ENCODE measurements at regions not wholly inside any gene's neighbourhood (a gene's known extent, or its start where the extent isn't known, plus 50 kb on each side); places are given as distances from the start of the nearest gene placed in this dataset.

DNA sequence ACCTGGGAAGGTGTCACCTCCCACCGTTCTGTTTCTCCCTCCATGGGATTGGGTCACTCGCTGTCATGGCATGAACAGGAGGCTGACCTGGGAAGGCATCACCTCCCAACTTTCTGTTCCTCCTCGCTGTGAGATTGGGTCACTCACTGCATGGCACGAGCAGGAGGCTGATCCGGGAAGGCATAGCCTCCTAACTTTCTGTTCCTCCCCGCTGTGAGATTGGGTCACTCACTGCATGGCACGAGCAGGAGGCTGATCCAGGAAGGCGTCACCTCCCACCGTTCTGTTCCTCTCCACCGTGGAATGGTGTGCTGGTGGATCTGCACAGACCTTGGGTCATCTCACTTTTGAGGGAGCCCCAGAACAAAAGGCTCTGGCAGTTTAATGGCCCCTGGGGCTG, 239.2 kb upstream of the PRKCQ start:
- no peaks in the 10 kb centered on the region for H3K36me3 ChIP-seq (ENCODE audit: control insufficient read depth in 2 of 2, extremely low read depth in 1 of 2, insufficient read depth in 1 of 2, low read length in 1 of 2)
- Mint-ChIP-seq H3K27me3 (peaks cover 21 to 35% of the 10 kb centered on the region in 2 donors), H3K4me1 (no peaks in the 10 kb centered on the region), H3K4me3 (no peak overlapping the region), H3K9me3 (no peaks in the 10 kb centered on the region), H3K27ac (no peak overlapping the region), H3K36me3 (no peaks in the 10 kb centered on the region)
- whole genome bisulfite sequencing (ENCODE audit: insufficient coverage): 88% methylated on average over 8 of the region's 10 CpGs
- POLR2A ChIA-PET: no interaction called here
- H3K4me3 ChIP-seq (ENCODE audit: control insufficient read depth in 1 of 2, extremely low read depth in 1 of 2, low read length in 1 of 2): no peak overlapping the region
- H3K27ac ChIP-seq (ENCODE audit: low read length): no peak overlapping the region
- peaks cover 0 to 27% of the 10 kb centered on the region in 2 experiments for H3K27me3 ChIP-seq (replicated peaks in 1 of 2; ENCODE audit: control insufficient read depth in 2 of 2, extremely low read depth in 1 of 2, insufficient read depth in 2 of 2, low read length in 1 of 2)
- H3K9me3 ChIP-seq: no peaks in the 10 kb centered on the region
- CTCF ChIA-PET: no interaction called here
- no peaks in the 10 kb centered on the region for H3K4me1 ChIP-seq (ENCODE audit: control insufficient read depth in 1 of 2, extremely low read depth in 1 of 2, insufficient read depth in 2 of 2, low read length in 2 of 2)
- no peak for ATAC-seq (replicated peaks in 1 of 4)
- no peak for DNase-seq

GRCh38 chr10:6817770-6818169, 237.7 kb upstream of the PRKCQ start:
- CTCF ChIA-PET: no interaction called here
- peaks cover 21 to 42% of the 10 kb centered on the region in 2 donors for H3K27me3 Mint-ChIP-seq
- no peak overlapping the region for H3K27ac Mint-ChIP-seq
- Histone ChIP-seq H3K27me3 (replicated peaks in 1 of 2; ENCODE audit: control insufficient read depth in 2 of 2, extremely low read depth in 1 of 2, insufficient read depth in 2 of 2, low read length in 1 of 2) (peaks cover 0 to 27% of the 10 kb centered on the region in 2 experiments), H3K4me1 (ENCODE audit: control insufficient read depth in 1 of 2, extremely low read depth in 1 of 2, insufficient read depth in 2 of 2, low read length in 2 of 2) (no peaks in the 10 kb centered on the region), H3K27ac (ENCODE audit: low read length) (no peak overlapping the region), H3K9me3 (no peaks in the 10 kb centered on the region), H3K4me3 (ENCODE audit: control insufficient read depth in 1 of 2, extremely low read depth in 1 of 2, low read length in 1 of 2) (no peak overlapping the region), H3K36me3 (ENCODE audit: control insufficient read depth in 2 of 2, extremely low read depth in 1 of 2, insufficient read depth in 1 of 2, low read length in 1 of 2) (no peaks in the 10 kb centered on the region)
- no peaks in the 10 kb centered on the region for H3K4me1 Mint-ChIP-seq
- H3K4me3 Mint-ChIP-seq: no peak overlapping the region
- no CpG with 5 or more reads among the region's 4 CpGs for WGBS (ENCODE audit: insufficient coverage)
- ATAC-seq (replicated peaks in 1 of 4) (no peak), DNase-seq (no peak)
- no peaks in the 10 kb centered on the region for H3K9me3 Mint-ChIP-seq
- no peaks in the 10 kb centered on the region for H3K36me3 Mint-ChIP-seq
- POLR2A ChIA-PET: no interaction called here

DNA sequence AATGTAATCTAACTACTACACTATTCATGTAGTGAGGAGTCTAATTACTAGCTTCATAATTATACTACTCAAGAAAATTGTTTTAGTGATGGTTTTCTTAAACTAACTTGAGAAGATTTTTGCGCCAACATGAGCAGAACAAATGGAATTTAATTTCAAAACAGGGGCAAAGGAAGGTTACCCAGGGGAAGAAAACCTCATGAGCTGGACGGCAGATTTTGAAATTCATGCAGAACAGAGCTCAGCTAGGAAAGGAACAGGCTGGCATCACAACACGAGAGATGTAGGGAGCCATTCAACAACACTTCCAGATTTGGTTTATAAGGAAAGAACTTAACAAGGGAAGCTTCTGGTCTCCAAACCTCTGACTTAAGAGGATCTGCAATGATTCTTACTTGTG, 235.3 kb upstream of the PRKCQ start:
- CTCF ChIA-PET: no interaction called here
- no peak for ATAC-seq (replicated peaks in 1 of 4)
- no peak for DNase-seq
- Mint-ChIP-seq H3K36me3 (no peaks in the 10 kb centered on the region), H3K9me3 (no peaks in the 10 kb centered on the region), H3K27ac (no peak overlapping the region), H3K27me3 (peaks cover 42 to 58% of the 10 kb centered on the region in 2 donors), H3K4me1 (no peaks in the 10 kb centered on the region), H3K4me3 (no peak overlapping the region)
- no peak overlapping the region for H3K4me3 ChIP-seq (ENCODE audit: control insufficient read depth in 1 of 2, extremely low read depth in 1 of 2, low read length in 1 of 2)
- H3K9me3 ChIP-seq: no peaks in the 10 kb centered on the region
- no peaks in the 10 kb centered on the region for H3K36me3 ChIP-seq (ENCODE audit: control insufficient read depth in 2 of 2, extremely low read depth in 1 of 2, insufficient read depth in 1 of 2, low read length in 1 of 2)
- no peaks in the 10 kb centered on the region for H3K4me1 ChIP-seq (ENCODE audit: control insufficient read depth in 1 of 2, extremely low read depth in 1 of 2, insufficient read depth in 2 of 2, low read length in 2 of 2)
- no CpG with 5 or more reads among the region's 3 CpGs for WGBS (ENCODE audit: insufficient coverage)
- POLR2A ChIA-PET: interaction anchor here in 1 of 2 donors (0.5 kb wide), 1 partner anchor 28 kb away, joined by 6 read pairs; no protein-coding TSS in a partner anchor
- no peak overlapping the region for H3K27ac ChIP-seq (ENCODE audit: low read length)
- H3K27me3 ChIP-seq (replicated peaks in 1 of 2; ENCODE audit: control insufficient read depth in 2 of 2, extremely low read depth in 1 of 2, insufficient read depth in 2 of 2, low read length in 1 of 2): peaks cover 0 to 15% of the 10 kb centered on the region in 2 experiments

- H3K4me3 ChIP-seq (ENCODE audit: control insufficient read depth in 1 of 2, extremely low read depth in 1 of 2, low read length in 1 of 2): no peak overlapping the region
- CTCF ChIA-PET: no interaction called here
- DNase-seq: no peak
- Mint-ChIP-seq H3K36me3 (no peaks in the 10 kb centered on the region), H3K9me3 (peaks cover 0 to under 1% (median under 1%) of the 10 kb centered on the region in 3 donors), H3K27me3 (peaks cover 37 to 50% of the 10 kb centered on the region in 2 donors), H3K4me3 (no peak overlapping the region), H3K4me1 (no peaks in the 10 kb centered on the region), H3K27ac (no peak overlapping the region)
- no peaks in the 10 kb centered on the region for H3K4me1 ChIP-seq (ENCODE audit: control insufficient read depth in 1 of 2, extremely low read depth in 1 of 2, insufficient read depth in 2 of 2, low read length in 2 of 2)
- peaks cover 0 to 12% of the 10 kb centered on the region in 2 experiments for H3K27me3 ChIP-seq (replicated peaks in 1 of 2; ENCODE audit: control insufficient read depth in 2 of 2, extremely low read depth in 1 of 2, insufficient read depth in 2 of 2, low read length in 1 of 2)
- no peak for ATAC-seq (replicated peaks in 1 of 4)
- H3K27ac ChIP-seq (ENCODE audit: low read length): no peak overlapping the region
- POLR2A ChIA-PET: no interaction called here
- no peaks in the 10 kb centered on the region for H3K9me3 ChIP-seq
- H3K36me3 ChIP-seq (ENCODE audit: control insufficient read depth in 2 of 2, extremely low read depth in 1 of 2, insufficient read depth in 1 of 2, low read length in 1 of 2): no peaks in the 10 kb centered on the region
- 0% methylated on average over 1 of the region's 2 CpGs for whole genome bisulfite sequencing (ENCODE audit: insufficient coverage)
Observed at GRCh38 chr10:6813856-6814255, 233.8 kb upstream of the PRKCQ start.

DNA sequence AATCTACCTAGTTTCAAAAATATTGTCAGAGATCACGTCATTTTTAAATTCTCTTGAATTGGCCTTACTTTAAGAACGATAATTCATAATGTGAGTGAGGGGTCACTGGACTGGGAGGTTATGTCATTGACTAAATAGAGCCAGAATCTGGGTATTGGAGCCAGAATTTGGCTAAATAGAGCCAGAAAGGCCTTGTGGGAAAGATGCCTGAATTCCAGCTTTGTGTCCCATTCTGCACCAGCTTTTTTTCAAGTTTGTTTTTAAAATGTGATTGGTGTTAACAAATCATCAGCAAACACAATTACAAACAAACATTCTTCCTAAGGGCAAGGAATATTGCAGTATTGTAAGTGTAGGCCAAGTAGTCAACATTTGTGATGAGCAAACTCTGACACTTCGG, 233.2 kb upstream of the PRKCQ start:
- H3K27me3 ChIP-seq (replicated peaks in 1 of 2; ENCODE audit: control insufficient read depth in 2 of 2, extremely low read depth in 1 of 2, insufficient read depth in 2 of 2, low read length in 1 of 2): peaks cover 0 to 8% of the 10 kb centered on the region in 2 experiments
- H3K36me3 ChIP-seq (ENCODE audit: control insufficient read depth in 2 of 2, extremely low read depth in 1 of 2, insufficient read depth in 1 of 2, low read length in 1 of 2): no peaks in the 10 kb centered on the region
- no peaks in the 10 kb centered on the region for H3K4me1 Mint-ChIP-seq
- H3K36me3 Mint-ChIP-seq: no peaks in the 10 kb centered on the region
- H3K9me3 ChIP-seq: no peaks in the 10 kb centered on the region
- POLR2A ChIA-PET: no interaction called here
- DNase-seq (no peak), ATAC-seq (replicated peaks in 1 of 4) (no peak)
- H3K27me3 Mint-ChIP-seq: peaks cover 37 to 44% of the 10 kb centered on the region in 2 donors
- no peak overlapping the region for H3K27ac ChIP-seq (ENCODE audit: low read length)
- H3K4me1 ChIP-seq (ENCODE audit: control insufficient read depth in 1 of 2, extremely low read depth in 1 of 2, insufficient read depth in 2 of 2, low read length in 2 of 2): no peaks in the 10 kb centered on the region
- H3K9me3 Mint-ChIP-seq: peaks cover 0 to 3% (median 2%) of the 10 kb centered on the region in 3 donors
- no peak overlapping the region for H3K4me3 Mint-ChIP-seq
- H3K27ac Mint-ChIP-seq: no peak overlapping the region
- CTCF ChIA-PET: no interaction called here
- 67% methylated on average over 1 of the region's 3 CpGs for WGBS (ENCODE audit: insufficient coverage)
- H3K4me3 ChIP-seq (ENCODE audit: control insufficient read depth in 1 of 2, extremely low read depth in 1 of 2, low read length in 1 of 2): no peak overlapping the region

GRCh38 chr10:6811153-6811552, 231.1 kb upstream of the PRKCQ start:
- Histone ChIP-seq H3K4me3 (ENCODE audit: control insufficient read depth in 1 of 2, extremely low read depth in 1 of 2, low read length in 1 of 2) (no peak overlapping the region), H3K27me3 (replicated peaks in 1 of 2; ENCODE audit: control insufficient read depth in 2 of 2, extremely low read depth in 1 of 2, insufficient read depth in 2 of 2, low read length in 1 of 2) (peaks cover 0 to 4% of the 10 kb centered on the region in 2 experiments), H3K4me1 (ENCODE audit: control insufficient read depth in 1 of 2, extremely low read depth in 1 of 2, insufficient read depth in 2 of 2, low read length in 2 of 2) (no peaks in the 10 kb centered on the region), H3K36me3 (ENCODE audit: control insufficient read depth in 2 of 2, extremely low read depth in 1 of 2, insufficient read depth in 1 of 2, low read length in 1 of 2) (no peaks in the 10 kb centered on the region), H3K27ac (ENCODE audit: low read length) (no peak overlapping the region), H3K9me3 (no peaks in the 10 kb centered on the region)
- no peak overlapping the region for H3K27ac Mint-ChIP-seq
- no peaks in the 10 kb centered on the region for H3K4me1 Mint-ChIP-seq
- ChIA-PET CTCF (no interaction called here), POLR2A (no interaction called here)
- DNase-seq (no peak), ATAC-seq (replicated peaks in 1 of 4) (no peak)
- H3K9me3 Mint-ChIP-seq: peaks cover 0 to 3% (median 2%) of the 10 kb centered on the region in 3 donors
- peaks cover 33% of the 10 kb centered on the region in 2 donors for H3K27me3 Mint-ChIP-seq
- WGBS (ENCODE audit: insufficient coverage): 85% methylated on average over 2 of the region's 3 CpGs
- H3K36me3 Mint-ChIP-seq: no peaks in the 10 kb centered on the region
- no peak overlapping the region for H3K4me3 Mint-ChIP-seq

GRCh38 chr10:6803427-6803783, 223.3 kb upstream of the PRKCQ start:
- WGBS (ENCODE audit: insufficient coverage): no CpG with 5 or more reads among the region's 1 CpG
- H3K9me3 ChIP-seq: no peaks in the 10 kb centered on the region
- Mint-ChIP-seq H3K4me1 (peaks cover 0 to 5% (median 0%) of the 10 kb centered on the region in 3 donors), H3K27ac (no peak overlapping the region), H3K4me3 (no peak overlapping the region), H3K9me3 (no peaks in the 10 kb centered on the region), H3K36me3 (no peaks in the 10 kb centered on the region), H3K27me3 (peaks cover 6 to 8% of the 10 kb centered on the region in 2 donors)
- no peak for ATAC-seq (replicated peaks in 1 of 4)
- no peaks in the 10 kb centered on the region for H3K4me1 ChIP-seq (ENCODE audit: control insufficient read depth in 1 of 2, extremely low read depth in 1 of 2, insufficient read depth in 2 of 2, low read length in 2 of 2)
- H3K27ac ChIP-seq (ENCODE audit: low read length): no peak overlapping the region
- ChIA-PET POLR2A (no interaction called here), CTCF (no interaction called here)
- DNase-seq: no peak
- H3K4me3 ChIP-seq (ENCODE audit: control insufficient read depth in 1 of 2, extremely low read depth in 1 of 2, low read length in 1 of 2): no peak overlapping the region
- no peaks in the 10 kb centered on the region for H3K36me3 ChIP-seq (ENCODE audit: control insufficient read depth in 2 of 2, extremely low read depth in 1 of 2, insufficient read depth in 1 of 2, low read length in 1 of 2)
- H3K27me3 ChIP-seq (replicated peaks in 1 of 2; ENCODE audit: control insufficient read depth in 2 of 2, extremely low read depth in 1 of 2, insufficient read depth in 2 of 2, low read length in 1 of 2): no peaks in the 10 kb centered on the region

Measured in T-cell (primary cell).